Liver (tissue), 3 donors: ENCODE measurements at regions not wholly inside any gene's neighbourhood (a gene's known extent, or its start where the extent isn't known, plus 50 kb on each side); places are given as distances from the start of the nearest gene placed in this dataset.

Source experiments
- FOXA1 ChIP-seq: IDR thresholded peaks from 2 replicates; pipeline ENCODE4 v1.6.1; 2016; ENCODE audit warnings: antibody characterized with exemption
- JUND ChIP-seq, 2 donors: IDR thresholded peaks; 2 replicates each; pipeline ENCODE4 v1.6.1; 2016; ENCODE audit warnings: antibody characterized with exemption in 2 of 2
- MAX ChIP-seq: IDR thresholded peaks from 2 replicates; pipeline ENCODE4 v1.6.1; 2016; ENCODE audit warnings: antibody characterized with exemption
- TF ChIP-seq, protein P1 (sequence below): fragments of 150-350 bp; IDR thresholded peaks from 2 replicates; pipeline ENCODE4 v1.5.1; 2017; ENCODE audit warnings: improper control_type of control experiment, low read depth, low read length; ENCODE audit not compliant: missing input control
- TF ChIP-seq, protein P2 (sequence below): IDR thresholded peaks from 2 replicates; pipeline ENCODE4 v1.6.1; 2016; ENCODE audit warnings: antibody characterized with exemption, mild to moderate bottlenecking
- TF ChIP-seq, protein P3 (sequence below): IDR thresholded peaks from 2 replicates; pipeline ENCODE4 v1.6.1; 2016; ENCODE audit warnings: antibody characterized with exemption
- TF ChIP-seq, protein P4 (sequence below): IDR thresholded peaks from 2 replicates; pipeline ENCODE4 v1.6.1; 2016; ENCODE audit warnings: antibody characterized with exemption
- donor health status: healthy.
- donor health status: healthy.

GRCh38 chr14:37858733-37859132 is 263.3 kb downstream of the TTC6 start:
- TF ChIP-seq, protein P1, sequence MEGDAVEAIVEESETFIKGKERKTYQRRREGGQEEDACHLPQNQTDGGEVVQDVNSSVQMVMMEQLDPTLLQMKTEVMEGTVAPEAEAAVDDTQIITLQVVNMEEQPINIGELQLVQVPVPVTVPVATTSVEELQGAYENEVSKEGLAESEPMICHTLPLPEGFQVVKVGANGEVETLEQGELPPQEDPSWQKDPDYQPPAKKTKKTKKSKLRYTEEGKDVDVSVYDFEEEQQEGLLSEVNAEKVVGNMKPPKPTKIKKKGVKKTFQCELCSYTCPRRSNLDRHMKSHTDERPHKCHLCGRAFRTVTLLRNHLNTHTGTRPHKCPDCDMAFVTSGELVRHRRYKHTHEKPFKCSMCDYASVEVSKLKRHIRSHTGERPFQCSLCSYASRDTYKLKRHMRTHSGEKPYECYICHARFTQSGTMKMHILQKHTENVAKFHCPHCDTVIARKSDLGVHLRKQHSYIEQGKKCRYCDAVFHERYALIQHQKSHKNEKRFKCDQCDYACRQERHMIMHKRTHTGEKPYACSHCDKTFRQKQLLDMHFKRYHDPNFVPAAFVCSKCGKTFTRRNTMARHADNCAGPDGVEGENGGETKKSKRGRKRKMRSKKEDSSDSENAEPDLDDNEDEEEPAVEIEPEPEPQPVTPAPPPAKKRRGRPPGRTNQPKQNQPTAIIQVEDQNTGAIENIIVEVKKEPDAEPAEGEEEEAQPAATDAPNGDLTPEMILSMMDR: no peak
- TF ChIP-seq, protein P2, sequence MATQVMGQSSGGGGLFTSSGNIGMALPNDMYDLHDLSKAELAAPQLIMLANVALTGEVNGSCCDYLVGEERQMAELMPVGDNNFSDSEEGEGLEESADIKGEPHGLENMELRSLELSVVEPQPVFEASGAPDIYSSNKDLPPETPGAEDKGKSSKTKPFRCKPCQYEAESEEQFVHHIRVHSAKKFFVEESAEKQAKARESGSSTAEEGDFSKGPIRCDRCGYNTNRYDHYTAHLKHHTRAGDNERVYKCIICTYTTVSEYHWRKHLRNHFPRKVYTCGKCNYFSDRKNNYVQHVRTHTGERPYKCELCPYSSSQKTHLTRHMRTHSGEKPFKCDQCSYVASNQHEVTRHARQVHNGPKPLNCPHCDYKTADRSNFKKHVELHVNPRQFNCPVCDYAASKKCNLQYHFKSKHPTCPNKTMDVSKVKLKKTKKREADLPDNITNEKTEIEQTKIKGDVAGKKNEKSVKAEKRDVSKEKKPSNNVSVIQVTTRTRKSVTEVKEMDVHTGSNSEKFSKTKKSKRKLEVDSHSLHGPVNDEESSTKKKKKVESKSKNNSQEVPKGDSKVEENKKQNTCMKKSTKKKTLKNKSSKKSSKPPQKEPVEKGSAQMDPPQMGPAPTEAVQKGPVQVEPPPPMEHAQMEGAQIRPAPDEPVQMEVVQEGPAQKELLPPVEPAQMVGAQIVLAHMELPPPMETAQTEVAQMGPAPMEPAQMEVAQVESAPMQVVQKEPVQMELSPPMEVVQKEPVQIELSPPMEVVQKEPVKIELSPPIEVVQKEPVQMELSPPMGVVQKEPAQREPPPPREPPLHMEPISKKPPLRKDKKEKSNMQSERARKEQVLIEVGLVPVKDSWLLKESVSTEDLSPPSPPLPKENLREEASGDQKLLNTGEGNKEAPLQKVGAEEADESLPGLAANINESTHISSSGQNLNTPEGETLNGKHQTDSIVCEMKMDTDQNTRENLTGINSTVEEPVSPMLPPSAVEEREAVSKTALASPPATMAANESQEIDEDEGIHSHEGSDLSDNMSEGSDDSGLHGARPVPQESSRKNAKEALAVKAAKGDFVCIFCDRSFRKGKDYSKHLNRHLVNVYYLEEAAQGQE: no peak
- no peak for TF ChIP-seq JUND (IDR thresholded peaks at IDR 0.05)
- no peak for TF ChIP-seq FOXA1
- TF ChIP-seq, protein P3, sequence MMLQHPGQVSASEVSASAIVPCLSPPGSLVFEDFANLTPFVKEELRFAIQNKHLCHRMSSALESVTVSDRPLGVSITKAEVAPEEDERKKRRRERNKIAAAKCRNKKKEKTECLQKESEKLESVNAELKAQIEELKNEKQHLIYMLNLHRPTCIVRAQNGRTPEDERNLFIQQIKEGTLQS: no peak
- TF ChIP-seq MAX: no peak
- TF ChIP-seq, protein P4, sequence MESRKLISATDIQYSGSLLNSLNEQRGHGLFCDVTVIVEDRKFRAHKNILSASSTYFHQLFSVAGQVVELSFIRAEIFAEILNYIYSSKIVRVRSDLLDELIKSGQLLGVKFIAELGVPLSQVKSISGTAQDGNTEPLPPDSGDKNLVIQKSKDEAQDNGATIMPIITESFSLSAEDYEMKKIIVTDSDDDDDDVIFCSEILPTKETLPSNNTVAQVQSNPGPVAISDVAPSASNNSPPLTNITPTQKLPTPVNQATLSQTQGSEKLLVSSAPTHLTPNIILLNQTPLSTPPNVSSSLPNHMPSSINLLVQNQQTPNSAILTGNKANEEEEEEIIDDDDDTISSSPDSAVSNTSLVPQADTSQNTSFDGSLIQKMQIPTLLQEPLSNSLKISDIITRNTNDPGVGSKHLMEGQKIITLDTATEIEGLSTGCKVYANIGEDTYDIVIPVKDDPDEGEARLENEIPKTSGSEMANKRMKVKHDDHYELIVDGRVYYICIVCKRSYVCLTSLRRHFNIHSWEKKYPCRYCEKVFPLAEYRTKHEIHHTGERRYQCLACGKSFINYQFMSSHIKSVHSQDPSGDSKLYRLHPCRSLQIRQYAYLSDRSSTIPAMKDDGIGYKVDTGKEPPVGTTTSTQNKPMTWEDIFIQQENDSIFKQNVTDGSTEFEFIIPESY: no peak
